Keratinocyte (primary cell): ENCODE measurements at regions not wholly inside any gene's neighbourhood (a gene's known extent, or its start where the extent isn't known, plus 50 kb on each side); places are given as distances from the start of the nearest gene placed in this dataset.
"Not testable (repeated sequence)": the region's sequence is repeated elsewhere in the genome, so short reads cannot be mapped to it uniquely, and the experiment has no call there.

ENCODE experiments used
- DNase-seq: peaks from one replicate; pipeline ENCODE4 v3.0.0-alpha.2; 2011; ENCODE audit warnings: low read depth, missing footprints, low spot score
- FAIRE-seq: peaks from 2 replicates; lab custom pipeline; 2011; peaks lifted over from hg19 to GRCh38; lab: Jason Lieb, UNC
- H2AFZ ChIP-seq: 2 replicates; pipeline ENCODE4 v1.6.0; 2012; ENCODE audit warnings: low read length, control low read depth, inconsistent platforms; ENCODE audit not compliant: control insufficient read depth
- H3K27ac ChIP-seq: 2 replicates; pipeline ENCODE4 v1.5.1; 2011; ENCODE audit warnings: low read length; ENCODE audit not compliant: control insufficient read depth, insufficient read depth
- H3K27me3 ChIP-seq: 3 replicates; pipeline ENCODE4 v1.6.0; 2011; ENCODE audit warnings: low read length; ENCODE audit not compliant: control insufficient read depth, insufficient read depth; ENCODE audit errors: extremely low read depth
- H3K36me3 ChIP-seq, 2 experiments: 2 replicates in 1 of 2; 3 replicates in 1 of 2; pipeline ENCODE4 v1.5.1; 2011; ENCODE audit warnings: low read length in 2 of 2, mild to moderate bottlenecking in 1 of 2; ENCODE audit not compliant: control insufficient read depth in 2 of 2, insufficient read depth in 2 of 2; ENCODE audit errors: extremely low read depth in 1 of 2
- H3K4me1 ChIP-seq: 3 replicates; pipeline ENCODE4 v1.5.1; 2011; ENCODE audit warnings: low read length; ENCODE audit not compliant: control insufficient read depth, insufficient read depth; ENCODE audit errors: extremely low read depth
- H3K4me2 ChIP-seq: 3 replicates; pipeline ENCODE4 v1.6.0; 2011; ENCODE audit warnings: low read depth, low read length; ENCODE audit not compliant: control insufficient read depth, insufficient read depth; ENCODE audit errors: extremely low read depth
- H3K4me3 ChIP-seq, 3 experiments: fragments of 200-600 bp in 1 of 3; sonication (generic) in 1 of 3; 2 replicates in 2 of 3; 3 replicates in 1 of 3; pipeline ENCODE4 v1.5.1; 2011 to 2016; ENCODE audit warnings: low read length in 3 of 3, mild to moderate bottlenecking in 3 of 3, control low read depth in 2 of 3, inconsistent platforms in 1 of 3, low read depth in 1 of 3, mixed read lengths in 1 of 3, mixed run types in 1 of 3, moderate library complexity in 1 of 3; ENCODE audit not compliant: control insufficient read depth in 2 of 3, insufficient read depth in 2 of 3; ENCODE audit errors: extremely low read depth in 1 of 3
- H3K79me2 ChIP-seq: 2 replicates; pipeline ENCODE4 v1.6.0; 2012; ENCODE audit warnings: low read length; ENCODE audit not compliant: control insufficient read depth, insufficient read depth
- H3K9ac ChIP-seq: 3 replicates; pipeline ENCODE4 v1.6.0; 2011; ENCODE audit warnings: low read length; ENCODE audit not compliant: control insufficient read depth, insufficient read depth; ENCODE audit errors: extremely low read depth
- H3K9me1 ChIP-seq: 3 replicates; pipeline ENCODE4 v1.6.0; 2011; ENCODE audit warnings: low read length; ENCODE audit not compliant: control insufficient read depth, insufficient read depth; ENCODE audit errors: extremely low read depth
- H3K9me3 ChIP-seq: 2 replicates; pipeline ENCODE4 v1.5.1; 2012; ENCODE audit warnings: low read depth, low read length; ENCODE audit not compliant: control insufficient read depth
- H4K20me1 ChIP-seq: 3 replicates; pipeline ENCODE4 v1.6.0; 2011; ENCODE audit warnings: low read length; ENCODE audit not compliant: control insufficient read depth, insufficient read depth; ENCODE audit errors: extremely low read depth
- CTCF ChIP-seq, 3 experiments: IDR thresholded peaks in 1 of 3; conservative IDR thresholded peaks in 1 of 3; optimal IDR thresholded peaks in 1 of 3; 2 replicates in 2 of 3; 3 replicates in 1 of 3; pipeline versions ENCODE3 to v1.5.1; 2011; ENCODE audit warnings: low read length in 3 of 3, mild to moderate bottlenecking in 3 of 3, moderate library complexity in 2 of 3, control low read depth in 1 of 3, inconsistent platforms in 1 of 3; ENCODE audit not compliant: insufficient read depth in 2 of 3; ENCODE audit errors: extremely low read depth in 1 of 3
- EZH2 ChIP-seq: IDR thresholded peaks from one replicate; pipeline ENCODE4 v1.6.1; 2012; ENCODE audit warnings: inconsistent platforms, mild to moderate bottlenecking, low read length, moderate library complexity
- dilution Hi-C: fragments of 300-500 bp; cut with MboI; formaldehyde crosslinking; loops from one replicate; pipeline ENCODE4 v1.7.0; 2020; ENCODE audit warnings: low sequenced_read_pairs; ENCODE audit not compliant: extremely low pct_ligation_motif_present

GRCh38 chr2:176902454-176902853 lies 310.1 kb upstream of the HNRNPA3 start:
- Histone ChIP-seq H3K9me3 (no peaks in the 10 kb centered on the region), H3K27me3 (no peaks in the 10 kb centered on the region), H2AFZ (no peak overlapping the region), H4K20me1 (no peaks in the 10 kb centered on the region), H3K4me1 (no peaks in the 10 kb centered on the region), H3K4me2 (no peak overlapping the region), H3K9ac (no peak overlapping the region), H3K36me3 (no peaks in the 10 kb centered on the region), H3K4me3 (no peak overlapping the region), H3K27ac (no peak overlapping the region), H3K79me2 (no peaks in the 10 kb centered on the region), H3K9me1 (no peaks in the 10 kb centered on the region)
- TF ChIP-seq EZH2 (no peak), CTCF (optimal IDR thresholded peaks at IDR 0.05 in 1 of 3, IDR thresholded peaks at IDR 0.05 in 1 of 3, conservative IDR thresholded peaks at IDR 0.05 in 1 of 3; ENCODE audit: extremely low read depth in 1 of 3, insufficient read depth in 2 of 3, low read length in 3 of 3) (no peak)
- dilution Hi-C loops, result no loop called here
- no peak for FAIRE-seq
- no peak for DNase-seq

GRCh38 chr2:176904053-176904452 lies 308.5 kb upstream of the HNRNPA3 start:
- FAIRE-seq, H3K27ac ChIP-seq, H3K4me2 ChIP-seq, H3K9me3 ChIP-seq, H3K27me3 ChIP-seq, H3K79me2 ChIP-seq, H3K4me1 ChIP-seq, DNase-seq, H3K9ac ChIP-seq, H3K9me1 ChIP-seq, H2AFZ ChIP-seq, H4K20me1 ChIP-seq, dilution Hi-C loops, H3K4me3 ChIP-seq, H3K36me3 ChIP-seq: not testable (repeated sequence)

GRCh38 chr2:176907341-176907740 lies 305.3 kb upstream of the HNRNPA3 start:
- Histone ChIP-seq H3K27ac (no peak overlapping the region), H3K9ac (no peak overlapping the region), H3K9me3 (no peaks in the 10 kb centered on the region), H4K20me1 (no peaks in the 10 kb centered on the region), H3K4me1 (no peaks in the 10 kb centered on the region), H3K9me1 (no peaks in the 10 kb centered on the region), H3K4me3 (no peak overlapping the region), H3K36me3 (no peaks in the 10 kb centered on the region), H3K27me3 (no peaks in the 10 kb centered on the region), H3K79me2 (no peaks in the 10 kb centered on the region), H2AFZ (no peak overlapping the region), H3K4me2 (no peak overlapping the region)
- no peak for DNase-seq
- dilution Hi-C loops, result no loop called here
- TF ChIP-seq CTCF (optimal IDR thresholded peaks at IDR 0.05 in 1 of 3, IDR thresholded peaks at IDR 0.05 in 1 of 3, conservative IDR thresholded peaks at IDR 0.05 in 1 of 3; ENCODE audit: extremely low read depth in 1 of 3, insufficient read depth in 2 of 3, low read length in 3 of 3) (no peak), EZH2 (no peak)
- FAIRE-seq, result no peak
